ENCODE measurements at regions not wholly inside any gene's neighbourhood (a gene's known extent, or its start where the extent isn't known, plus 50 kb on each side); places are given as distances from the start of the nearest gene placed in this dataset.

- no peak for DNase-seq
These were observed 486.8 kb upstream of the WWC1 start for GRCh38 chr5:167804512-167805220.

GRCh38 chr5:167810573-167810972 lies 480.9 kb upstream of the WWC1 start:
- DNase-seq: no peak

GRCh38 chr5:167812871-167813270 lies 478.6 kb upstream of the WWC1 start:
- no peak for DNase-seq

- no peak for DNase-seq
These were observed 478.1 kb upstream of the WWC1 start for GRCh38 chr5:167813389-167813788.

- no peak for DNase-seq
These were observed 477.4 kb upstream of the WWC1 start for GRCh38 chr5:167814040-167814439.

- DNase-seq: peak in 2 of 3 donors; percentile 15 to 98
These were observed 476.6 kb upstream of the WWC1 start for GRCh38 chr5:167814828-167815227.

- DNase-seq: no peak
These were observed 475.1 kb upstream of the WWC1 start for GRCh38 chr5:167816354-167816753.

- no peak for DNase-seq
These were observed 474.6 kb upstream of the WWC1 start for GRCh38 chr5:167816864-167817263.

- DNase-seq: no peak
These were observed 472.0 kb upstream of the WWC1 start for GRCh38 chr5:167819406-167819805.

GRCh38 chr5:167820101-167820990 lies 471.1 kb upstream of the WWC1 start:
- DNase-seq: peak in 2 of 3 donors; percentile 24 to 60

GRCh38 chr5:167821151-167821550 lies 470.3 kb upstream of the WWC1 start:
- DNase-seq: peak in 1 of 3 donors; percentile 37

- no peak for DNase-seq
These were observed 469.8 kb upstream of the WWC1 start for GRCh38 chr5:167821669-167822068.

- DNase-seq: no peak
These were observed 469.2 kb upstream of the WWC1 start for GRCh38 chr5:167822241-167822640.

GRCh38 chr5:167823405-167823804 lies 468.0 kb upstream of the WWC1 start:
- DNase-seq: no peak

GRCh38 chr5:167827766-167828165 lies 463.7 kb upstream of the WWC1 start:
- DNase-seq: no peak

GRCh38 chr5:167831754-167832504 lies 459.5 kb upstream of the WWC1 start:
- no peak for DNase-seq

GRCh38 chr5:167832609-167833008 lies 458.8 kb upstream of the WWC1 start:
- no peak for DNase-seq

- no peak for DNase-seq
These were observed 458.0 kb upstream of the WWC1 start for GRCh38 chr5:167833456-167833855.

- peak in 1 of 3 donors; percentile 62 for DNase-seq
These were observed 456.3 kb upstream of the WWC1 start for GRCh38 chr5:167835146-167835545.

GRCh38 chr5:167837127-167837526 lies 454.3 kb upstream of the WWC1 start:
- no peak for DNase-seq

GRCh38 chr5:167839065-167839464 lies 452.4 kb upstream of the WWC1 start:
- no peak for DNase-seq

- DNase-seq: no peak
These were observed 450.8 kb upstream of the WWC1 start for GRCh38 chr5:167840527-167841130.

Measured in muscle of back (tissue), 3 donors.